Liver (tissue), 8 donors: ENCODE measurements at regions not wholly inside any gene's neighbourhood (a gene's known extent, or its start where the extent isn't known, plus 50 kb on each side); places are given as distances from the start of the nearest gene placed in this dataset.

ENCODE experiments used
- DNase-seq: peaks from one replicate; pipeline ENCODE4 v3.0.0-alpha.2; 2017; ENCODE audit warnings: low spot score
- H3K27ac ChIP-seq, 2 donors: one replicate each; pipeline ENCODE4 v1.7.0; 2013; ENCODE audit warnings: inconsistent platforms in 2 of 2, low read length in 2 of 2, control low read depth in 1 of 2, low read depth in 1 of 2, mild to moderate bottlenecking in 1 of 2
- H3K27me3 ChIP-seq, 4 donors: one replicate each; pipeline versions ENCODE4 v1.6.1 to v1.7.0; 2013; ENCODE audit warnings: low read length in 3 of 4, inconsistent platforms in 1 of 4, mild to moderate bottlenecking in 1 of 4, moderate library complexity in 1 of 4; ENCODE audit not compliant: control insufficient read depth in 4 of 4, insufficient read depth in 4 of 4
- H3K36me3 ChIP-seq, 4 donors: one replicate each; pipeline versions ENCODE4 v1.6.1 to v1.7.0; 2013; ENCODE audit warnings: low read length in 3 of 4, mild to moderate bottlenecking in 3 of 4, low read depth in 1 of 4, moderate library complexity in 1 of 4; ENCODE audit not compliant: control insufficient read depth in 4 of 4, insufficient read depth in 3 of 4
- H3K4me1 ChIP-seq, 4 donors: one replicate each; pipeline versions ENCODE4 v1.6.1 to v1.7.0; 2013; ENCODE audit warnings: low read length in 3 of 4, mild to moderate bottlenecking in 3 of 4, moderate library complexity in 1 of 4; ENCODE audit not compliant: control insufficient read depth in 4 of 4, insufficient read depth in 4 of 4
- H3K4me3 ChIP-seq, 3 donors: one replicate each; pipeline versions ENCODE4 v1.6.1 to v1.7.0; 2013; ENCODE audit warnings: low read length in 3 of 3, control low read depth in 1 of 3, low read depth in 1 of 3, mild to moderate bottlenecking in 1 of 3
- H3K9ac ChIP-seq, 2 donors: one replicate each; pipeline ENCODE4 v1.7.0; 2013; ENCODE audit warnings: low read length in 2 of 2, mild to moderate bottlenecking in 2 of 2, moderate library complexity in 2 of 2, control low read depth in 1 of 2, low read depth in 1 of 2
- H3K9me3 ChIP-seq, 4 donors: one replicate each; pipeline versions ENCODE4 v1.6.1 to v1.7.0; 2013; ENCODE audit warnings: low read length in 3 of 4; ENCODE audit not compliant: control insufficient read depth in 4 of 4
- EGR1 ChIP-seq, 2 donors: IDR thresholded peaks; 2 replicates each; pipeline ENCODE4 v1.6.1; 2016 to 2018; ENCODE audit warnings: antibody characterized with exemption in 2 of 2, low read depth in 2 of 2
- FOXA1 ChIP-seq: IDR thresholded peaks from 2 replicates; pipeline ENCODE4 v1.6.1; 2016; ENCODE audit warnings: antibody characterized with exemption
- FOXA2 ChIP-seq: IDR thresholded peaks from 2 replicates; pipeline ENCODE4 v1.6.1; 2016; ENCODE audit warnings: antibody characterized with exemption
- HNF4A ChIP-seq, 2 donors: conservative IDR thresholded peaks; 2 replicates each; pipeline ENCODE4 v1.6.1; 2016; ENCODE audit warnings: antibody characterized with exemption in 2 of 2, mild to moderate bottlenecking in 2 of 2
- JUND ChIP-seq, 2 donors: IDR thresholded peaks; 2 replicates each; pipeline ENCODE4 v1.6.1; 2016; ENCODE audit warnings: antibody characterized with exemption in 2 of 2
- NR2F2 ChIP-seq: IDR thresholded peaks from 2 replicates; pipeline ENCODE4 v1.6.1; 2016; ENCODE audit warnings: antibody characterized with exemption
- RAD21 ChIP-seq, 2 donors: IDR thresholded peaks; 2 replicates each; pipeline ENCODE4 v1.6.1; 2016; ENCODE audit warnings: antibody characterized with exemption in 2 of 2, mild to moderate bottlenecking in 2 of 2
- SP1 ChIP-seq: IDR thresholded peaks from 2 replicates; pipeline ENCODE4 v1.6.1; 2018; ENCODE audit warnings: antibody characterized with exemption, mild to moderate bottlenecking
- TAF1 ChIP-seq: conservative IDR thresholded peaks from 2 replicates; pipeline ENCODE4 v1.6.1; 2016; ENCODE audit warnings: antibody characterized with exemption, mild to moderate bottlenecking
- WGBS: extraction: QIAGEN DNeasy Blood & Tissue Kit; methylation state at CpG from one replicate; pipeline ENCODE4 v1.1.7; 2013; 5-methylcytosine and 5-hydroxymethylcytosine counted together
- TF ChIP-seq, protein P1 (sequence below): fragments of 150-350 bp; IDR thresholded peaks from 2 replicates; pipeline ENCODE4 v1.5.1; 2017; ENCODE audit warnings: improper control_type of control experiment, low read depth, low read length; ENCODE audit not compliant: missing input control
- TF ChIP-seq, protein P2 (sequence below): IDR thresholded peaks from 2 replicates; pipeline ENCODE4 v1.6.1; 2016; ENCODE audit warnings: antibody characterized with exemption
- TF ChIP-seq, protein P3 (sequence below): IDR thresholded peaks from 2 replicates; pipeline ENCODE4 v1.6.1; 2016; ENCODE audit warnings: antibody characterized with exemption
- TF ChIP-seq, protein P4 (sequence below): IDR thresholded peaks from 2 replicates; pipeline ENCODE4 v1.6.1; 2016; ENCODE audit warnings: antibody characterized with exemption
- donor health status: healthy.
- donor health status: healthy.
- donor health status: healthy.
- donor health status: healthy.
- donor health status: healthy.

DNA sequence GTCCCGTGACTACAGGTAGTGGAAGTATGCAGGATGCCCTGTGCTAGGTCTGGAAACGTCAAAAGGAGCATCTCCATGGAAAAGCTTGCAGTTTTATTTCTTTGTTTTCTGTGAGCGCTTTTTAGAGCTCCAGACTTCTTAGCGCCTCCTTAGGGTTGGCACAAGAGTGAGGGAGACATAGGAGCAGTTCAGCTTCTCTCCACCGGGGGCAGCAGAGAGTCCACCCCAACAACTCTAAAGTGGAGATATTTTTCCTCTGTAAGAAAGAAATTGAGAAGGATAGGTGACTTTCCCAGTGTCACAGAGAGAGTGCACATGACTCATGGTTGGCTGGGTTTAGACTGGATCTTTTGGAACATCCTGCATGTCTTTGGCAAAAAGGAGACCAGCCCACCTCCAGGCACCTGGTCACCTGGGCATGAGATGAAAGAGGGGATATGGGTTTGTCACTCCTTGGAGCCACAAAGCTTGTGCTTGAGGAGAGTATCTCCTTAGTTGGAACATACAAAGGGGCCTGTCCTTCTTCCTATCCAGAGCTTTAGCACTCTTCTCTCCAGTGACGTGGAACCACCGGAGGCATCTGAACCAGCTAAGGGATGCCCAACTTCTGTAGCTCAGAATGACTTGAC is 637.7 kb downstream of the SEMA5A start:
- Histone ChIP-seq H3K36me3 (no peaks in the 10 kb centered on the region), H3K9me3 (no peaks in the 10 kb centered on the region), H3K4me3 (no peak overlapping the region), H3K27ac (no peak overlapping the region), H3K9ac (no peak overlapping the region), H3K27me3 (peaks cover 0 to 2% (median 0%) of the 10 kb centered on the region in 4 donors), H3K4me1 (no peaks in the 10 kb centered on the region)
- 49% methylated on average over 7 of the region's 7 CpGs for WGBS
- no peak for DNase-seq
- TF ChIP-seq RAD21 (IDR thresholded peaks at IDR 0.05): peak in 1 of 2 donors; percentile 21
- TF ChIP-seq NR2F2: no peak
- TF ChIP-seq, protein P1, sequence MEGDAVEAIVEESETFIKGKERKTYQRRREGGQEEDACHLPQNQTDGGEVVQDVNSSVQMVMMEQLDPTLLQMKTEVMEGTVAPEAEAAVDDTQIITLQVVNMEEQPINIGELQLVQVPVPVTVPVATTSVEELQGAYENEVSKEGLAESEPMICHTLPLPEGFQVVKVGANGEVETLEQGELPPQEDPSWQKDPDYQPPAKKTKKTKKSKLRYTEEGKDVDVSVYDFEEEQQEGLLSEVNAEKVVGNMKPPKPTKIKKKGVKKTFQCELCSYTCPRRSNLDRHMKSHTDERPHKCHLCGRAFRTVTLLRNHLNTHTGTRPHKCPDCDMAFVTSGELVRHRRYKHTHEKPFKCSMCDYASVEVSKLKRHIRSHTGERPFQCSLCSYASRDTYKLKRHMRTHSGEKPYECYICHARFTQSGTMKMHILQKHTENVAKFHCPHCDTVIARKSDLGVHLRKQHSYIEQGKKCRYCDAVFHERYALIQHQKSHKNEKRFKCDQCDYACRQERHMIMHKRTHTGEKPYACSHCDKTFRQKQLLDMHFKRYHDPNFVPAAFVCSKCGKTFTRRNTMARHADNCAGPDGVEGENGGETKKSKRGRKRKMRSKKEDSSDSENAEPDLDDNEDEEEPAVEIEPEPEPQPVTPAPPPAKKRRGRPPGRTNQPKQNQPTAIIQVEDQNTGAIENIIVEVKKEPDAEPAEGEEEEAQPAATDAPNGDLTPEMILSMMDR: peak; percentile 50

DNA sequence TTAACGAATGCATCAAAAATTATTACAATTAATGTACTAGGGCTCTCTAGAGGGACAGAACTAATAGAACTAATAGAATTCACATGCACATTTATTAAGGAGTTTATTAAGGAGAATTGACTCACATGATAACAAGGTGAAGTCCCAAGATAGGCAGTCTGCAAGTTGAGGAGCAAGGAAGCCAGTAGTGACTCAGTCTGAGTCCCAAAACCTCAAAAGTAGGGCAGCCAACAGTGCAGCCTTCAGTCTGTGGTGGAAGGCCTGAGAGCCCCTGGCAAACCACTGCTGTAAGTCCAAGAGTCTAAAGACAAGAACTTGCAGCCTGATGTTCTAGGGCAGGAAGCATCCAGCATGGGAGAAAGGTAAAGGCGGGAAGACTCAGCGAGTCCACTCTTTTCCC is 633.8 kb downstream of the SEMA5A start:
- no peak for TF ChIP-seq FOXA2
- TF ChIP-seq, protein P1: no peak
- TF ChIP-seq TAF1: no peak
- TF ChIP-seq, protein P2, sequence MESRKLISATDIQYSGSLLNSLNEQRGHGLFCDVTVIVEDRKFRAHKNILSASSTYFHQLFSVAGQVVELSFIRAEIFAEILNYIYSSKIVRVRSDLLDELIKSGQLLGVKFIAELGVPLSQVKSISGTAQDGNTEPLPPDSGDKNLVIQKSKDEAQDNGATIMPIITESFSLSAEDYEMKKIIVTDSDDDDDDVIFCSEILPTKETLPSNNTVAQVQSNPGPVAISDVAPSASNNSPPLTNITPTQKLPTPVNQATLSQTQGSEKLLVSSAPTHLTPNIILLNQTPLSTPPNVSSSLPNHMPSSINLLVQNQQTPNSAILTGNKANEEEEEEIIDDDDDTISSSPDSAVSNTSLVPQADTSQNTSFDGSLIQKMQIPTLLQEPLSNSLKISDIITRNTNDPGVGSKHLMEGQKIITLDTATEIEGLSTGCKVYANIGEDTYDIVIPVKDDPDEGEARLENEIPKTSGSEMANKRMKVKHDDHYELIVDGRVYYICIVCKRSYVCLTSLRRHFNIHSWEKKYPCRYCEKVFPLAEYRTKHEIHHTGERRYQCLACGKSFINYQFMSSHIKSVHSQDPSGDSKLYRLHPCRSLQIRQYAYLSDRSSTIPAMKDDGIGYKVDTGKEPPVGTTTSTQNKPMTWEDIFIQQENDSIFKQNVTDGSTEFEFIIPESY: no peak
- no peak for TF ChIP-seq SP1
- no peak for TF ChIP-seq RAD21 (IDR thresholded peaks at IDR 0.05)
- no peak overlapping the region for H3K9ac ChIP-seq
- DNase-seq: no peak
- peaks cover 0 to 4% (median 0%) of the 10 kb centered on the region in 4 donors for H3K9me3 ChIP-seq
- 87% methylated on average over 3 of the region's 3 CpGs for WGBS
- no peaks in the 10 kb centered on the region for H3K4me1 ChIP-seq
- no peak overlapping the region for H3K4me3 ChIP-seq
- H3K27ac ChIP-seq: no peak overlapping the region
- no peaks in the 10 kb centered on the region for H3K36me3 ChIP-seq
- peaks cover 0 to 2% (median 0%) of the 10 kb centered on the region in 4 donors for H3K27me3 ChIP-seq

DNA sequence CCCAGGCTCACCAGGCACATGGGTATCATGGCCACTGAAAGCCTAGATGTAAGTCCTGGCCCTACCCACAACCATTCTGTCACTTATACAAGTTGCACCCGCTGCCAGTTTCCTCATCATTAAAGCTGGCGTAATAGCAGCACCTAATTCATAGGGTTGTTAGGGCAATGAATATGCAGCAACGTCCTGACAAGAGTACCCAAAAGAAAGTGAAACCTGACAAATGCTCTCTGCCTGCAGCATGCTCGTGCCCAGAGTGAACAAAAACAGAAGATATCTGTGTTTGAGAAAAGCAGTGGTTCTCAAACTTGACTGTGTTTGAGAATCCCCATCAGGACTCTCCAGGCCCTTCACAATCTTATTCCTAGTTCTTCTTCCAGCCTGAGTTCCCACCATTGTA is 632.4 kb downstream of the SEMA5A start:
- WGBS: 65% methylated on average over 4 of the region's 4 CpGs
- no peak overlapping the region for H3K27ac ChIP-seq
- peaks cover 0 to 2% (median 0%) of the 10 kb centered on the region in 4 donors for H3K27me3 ChIP-seq
- no peak overlapping the region for H3K9ac ChIP-seq
- peaks cover 0 to 4% (median 0%) of the 10 kb centered on the region in 4 donors for H3K9me3 ChIP-seq
- DNase-seq: no peak
- no peaks in the 10 kb centered on the region for H3K36me3 ChIP-seq
- no peak overlapping the region for H3K4me3 ChIP-seq
- TF ChIP-seq FOXA2 (no peak), EGR1 (IDR thresholded peaks at IDR 0.05; ENCODE audit: low read depth in 2 of 2) (no peak), FOXA1 (no peak), JUND (IDR thresholded peaks at IDR 0.05) (no peak), TAF1 (no peak), HNF4A (conservative IDR thresholded peaks at IDR 0.05) (no peak), NR2F2 (no peak)
- TF ChIP-seq, protein P3, sequence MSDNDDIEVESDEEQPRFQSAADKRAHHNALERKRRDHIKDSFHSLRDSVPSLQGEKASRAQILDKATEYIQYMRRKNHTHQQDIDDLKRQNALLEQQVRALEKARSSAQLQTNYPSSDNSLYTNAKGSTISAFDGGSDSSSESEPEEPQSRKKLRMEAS: no peak
- TF ChIP-seq, protein P4, sequence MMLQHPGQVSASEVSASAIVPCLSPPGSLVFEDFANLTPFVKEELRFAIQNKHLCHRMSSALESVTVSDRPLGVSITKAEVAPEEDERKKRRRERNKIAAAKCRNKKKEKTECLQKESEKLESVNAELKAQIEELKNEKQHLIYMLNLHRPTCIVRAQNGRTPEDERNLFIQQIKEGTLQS: no peak
- TF ChIP-seq, protein P2: no peak
- no peaks in the 10 kb centered on the region for H3K4me1 ChIP-seq
